HAP-1 (cell line): ENCODE measurements at regions not wholly inside any gene's neighbourhood (a gene's known extent, or its start where the extent isn't known, plus 50 kb on each side); places are given as distances from the start of the nearest gene placed in this dataset.

Experiments
- DNase-seq, 2 experiments: peaks; one replicate each; pipeline ENCODE4 v3.0.0-alpha.2; 2016 to 2020; ENCODE audit warnings: low spot score in 2 of 2
- H3K27me3 ChIP-seq: fragments of 250-450 bp; sonication (Bioruptor Pico); 2 replicates; pipeline ENCODE4 v1.5.1; 2020; ENCODE audit warnings: low read depth, mild to moderate bottlenecking, moderate library complexity
- H3K36me3 ChIP-seq: fragments of 250-450 bp; sonication (Bioruptor Pico); replicated peaks from 2 replicates; pipeline ENCODE4 v1.5.1; 2020; ENCODE audit warnings: mild to moderate bottlenecking
- H3K4me1 ChIP-seq: fragments of 250-450 bp; sonication (Bioruptor Pico); 2 replicates; pipeline ENCODE4 v1.5.1; 2020; ENCODE audit warnings: mild to moderate bottlenecking
- H3K4me3 ChIP-seq: fragments of 250-450 bp; sonication (Bioruptor Pico); 2 replicates; pipeline ENCODE4 v1.5.1; 2020; ENCODE audit warnings: mild to moderate bottlenecking, moderate library complexity
- H3K9me3 ChIP-seq: fragments of 250-450 bp; sonication (Bioruptor Pico); 2 replicates; pipeline ENCODE4 v1.5.1; 2020; ENCODE audit warnings: mild to moderate bottlenecking, moderate library complexity
- in situ Hi-C: fragments of 300-500 bp; cut with MboI; formaldehyde crosslinking; loops from 3 replicates; pipeline ENCODE4 v1.14.3; 2020; ENCODE audit warnings: low sequenced_read_pairs, inconsistent platforms, mixed read lengths

- Histone ChIP-seq H3K9me3 (no peaks in the 10 kb centered on the region), H3K4me3 (no peak overlapping the region), H3K36me3 (no peaks in the 10 kb centered on the region), H3K4me1 (peaks cover 6% of the 10 kb centered on the region; the same call in 1 of the 2 replicates), H3K27me3 (no peaks in the 10 kb centered on the region)
- DNase-seq: no peak
- in situ Hi-C loops: no loop called here
Measured at GRCh38 chr6:163811317-163811716, 396.8 kb downstream of the QKI start.

- H3K27me3 ChIP-seq: no peaks in the 10 kb centered on the region
- no peaks in the 10 kb centered on the region for H3K36me3 ChIP-seq
- no peaks in the 10 kb centered on the region for H3K9me3 ChIP-seq
- in situ Hi-C loops: no loop called here
- DNase-seq: no peak
- H3K4me3 ChIP-seq: no peak overlapping the region
- H3K4me1 ChIP-seq: peaks cover 6% of the 10 kb centered on the region; the same call in 1 of the 2 replicates
Measured at GRCh38 chr6:163809364-163809763, 394.8 kb downstream of the QKI start.

- no peaks in the 10 kb centered on the region for H3K36me3 ChIP-seq
- peaks cover 6% of the 10 kb centered on the region; the same call in 1 of the 2 replicates for H3K4me1 ChIP-seq
- DNase-seq: no peak
- no peaks in the 10 kb centered on the region for H3K9me3 ChIP-seq
- H3K4me3 ChIP-seq: no peak overlapping the region
- in situ Hi-C loops: no loop called here
- no peaks in the 10 kb centered on the region for H3K27me3 ChIP-seq
Measured at GRCh38 chr6:163808871-163809270, 394.4 kb downstream of the QKI start.

- Histone ChIP-seq H3K27me3 (no peaks in the 10 kb centered on the region), H3K36me3 (no peaks in the 10 kb centered on the region), H3K9me3 (no peaks in the 10 kb centered on the region), H3K4me3 (no peak overlapping the region), H3K4me1 (peaks cover 6% of the 10 kb centered on the region; the same call in 1 of the 2 replicates)
- in situ Hi-C loops: no loop called here
- DNase-seq: no peak
Measured at GRCh38 chr6:163808231-163808630, 393.7 kb downstream of the QKI start.

- in situ Hi-C loops: no loop called here
- Histone ChIP-seq H3K4me1 (peaks cover 6% of the 10 kb centered on the region; the same call in 1 of the 2 replicates), H3K4me3 (no peak overlapping the region), H3K9me3 (no peaks in the 10 kb centered on the region), H3K27me3 (no peaks in the 10 kb centered on the region), H3K36me3 (no peaks in the 10 kb centered on the region)
- no peak for DNase-seq
Measured at GRCh38 chr6:163806755-163807499, 392.4 kb downstream of the QKI start.

- Histone ChIP-seq H3K36me3 (no peaks in the 10 kb centered on the region), H3K27me3 (no peaks in the 10 kb centered on the region), H3K9me3 (no peaks in the 10 kb centered on the region), H3K4me3 (no peak overlapping the region), H3K4me1 (no peaks in the 10 kb centered on the region)
- DNase-seq: no peak
- in situ Hi-C loops: no loop called here
Measured at GRCh38 chr6:163804991-163805390, 390.5 kb downstream of the QKI start.

GRCh38 chr6:163802267-163802666 lies 387.7 kb downstream of the QKI start:
- in situ Hi-C loops: no loop called here
- DNase-seq: no peak

GRCh38 chr6:163797296-163797845 lies 382.9 kb downstream of the QKI start:
- Histone ChIP-seq H3K27me3 (no peaks in the 10 kb centered on the region), H3K9me3 (no peaks in the 10 kb centered on the region), H3K4me1 (peaks cover 16% of the 10 kb centered on the region), H3K36me3 (no peaks in the 10 kb centered on the region), H3K4me3 (no peak overlapping the region)
- no peak for DNase-seq
- in situ Hi-C loops: no loop called here

More at GRCh38 chr6:163802267-163802666, 387.7 kb downstream of the QKI start:
- H3K27me3 ChIP-seq: no peaks in the 10 kb centered on the region
- no peak overlapping the region for H3K4me3 ChIP-seq
- H3K4me1 ChIP-seq: no peaks in the 10 kb centered on the region
- no peaks in the 10 kb centered on the region for H3K36me3 ChIP-seq
- H3K9me3 ChIP-seq: no peaks in the 10 kb centered on the region

GRCh38 chr6:163793011-163793983 lies 378.8 kb downstream of the QKI start:
- no peaks in the 10 kb centered on the region for H3K9me3 ChIP-seq
- no peak overlapping the region for H3K4me3 ChIP-seq
- no peaks in the 10 kb centered on the region for H3K27me3 ChIP-seq
- no peaks in the 10 kb centered on the region for H3K36me3 ChIP-seq
- in situ Hi-C loops: no loop called here
- peak; percentile 52 to 81 for DNase-seq
- peaks cover 32% of the 10 kb centered on the region for H3K4me1 ChIP-seq

GRCh38 chr6:163790266-163790840 lies 375.8 kb downstream of the QKI start:
- no peak overlapping the region for H3K4me3 ChIP-seq
- no peaks in the 10 kb centered on the region for H3K36me3 ChIP-seq
- peak; percentile 75 to 93 for DNase-seq
- no peaks in the 10 kb centered on the region for H3K9me3 ChIP-seq
- in situ Hi-C loops: no loop called here
- peaks cover 32% of the 10 kb centered on the region for H3K4me1 ChIP-seq
- H3K27me3 ChIP-seq: no peaks in the 10 kb centered on the region

GRCh38 chr6:163789199-163789810 lies 374.8 kb downstream of the QKI start:
- Histone ChIP-seq H3K4me3 (no peak overlapping the region), H3K27me3 (no peaks in the 10 kb centered on the region), H3K4me1 (peaks cover 32% of the 10 kb centered on the region), H3K36me3 (no peaks in the 10 kb centered on the region), H3K9me3 (no peaks in the 10 kb centered on the region)
- no peak for DNase-seq
- in situ Hi-C loops: no loop called here

- in situ Hi-C loops: no loop called here
- no peaks in the 10 kb centered on the region for H3K36me3 ChIP-seq
- no peak for DNase-seq
Measured at GRCh38 chr6:163786995-163787671, 372.6 kb downstream of the QKI start.

More at GRCh38 chr6:163786995-163787671, 372.6 kb downstream of the QKI start:
- Histone ChIP-seq H3K4me3 (no peak overlapping the region), H3K27me3 (no peaks in the 10 kb centered on the region), H3K9me3 (no peaks in the 10 kb centered on the region), H3K4me1 (peaks cover 16% of the 10 kb centered on the region)
